Type B pancreatic cell (in vitro differentiated cells): ENCODE measurements at regions not wholly inside any gene's neighbourhood (a gene's known extent, or its start where the extent isn't known, plus 50 kb on each side); places are given as distances from the start of the nearest gene placed in this dataset.

Source experiments
- DNase-seq: peaks from one replicate; pipeline ENCODE4 v3.0.0; 2021; ENCODE audit warnings: mixed read lengths; ENCODE audit not compliant: unreplicated experiment; ENCODE audit errors: extremely low spot score
- H3K27ac Mint-ChIP-seq: 2 replicates; pipeline ENCODE4 v1.8.0; 2021; ENCODE audit warnings: mild to moderate bottlenecking, mixed read lengths
- H3K27me3 Mint-ChIP-seq: 2 replicates; pipeline ENCODE4 v1.8.0; 2021; ENCODE audit warnings: mixed read lengths
- H3K36me3 Mint-ChIP-seq: 2 replicates; pipeline ENCODE4 v1.8.0; 2021; ENCODE audit warnings: mixed read lengths
- H3K4me1 Mint-ChIP-seq: one replicate; pipeline ENCODE4 v1.8.0; 2021; ENCODE audit warnings: mixed read lengths; ENCODE audit not compliant: unreplicated experiment
- H3K4me3 Mint-ChIP-seq: 2 replicates; pipeline ENCODE4 v1.8.0; 2021; ENCODE audit warnings: mild to moderate bottlenecking, mixed read lengths
- H3K9me3 Mint-ChIP-seq: 2 replicates; pipeline ENCODE4 v1.8.0; 2021; ENCODE audit warnings: mixed read lengths
- CTCF ChIP-seq: fragments of 200-600 bp; sonication (generic); conservative IDR thresholded peaks from 2 replicates; pipeline ENCODE4 v1.5.0; 2021; ENCODE audit warnings: antibody characterized with exemption, mild to moderate bottlenecking

- no peak for TF ChIP-seq CTCF
- Mint-ChIP-seq H3K27ac (no peak overlapping the region), H3K27me3 (peaks cover 12% of the 10 kb centered on the region), H3K4me3 (no peak overlapping the region), H3K4me1 (no peaks in the 10 kb centered on the region), H3K9me3 (no peaks in the 10 kb centered on the region), H3K36me3 (no peaks in the 10 kb centered on the region)
- no peak for DNase-seq
These were observed 491.1 kb downstream of the KIF4B start for GRCh38 chr5:155504606-155505005.

GRCh38 chr5:155507363-155507762 is 493.8 kb downstream of the KIF4B start:
- no peak overlapping the region for H3K4me3 Mint-ChIP-seq
- H3K27me3 Mint-ChIP-seq = peaks cover 12% of the 10 kb centered on the region
- H3K27ac Mint-ChIP-seq = no peak overlapping the region
- H3K4me1 Mint-ChIP-seq = no peaks in the 10 kb centered on the region
- H3K36me3 Mint-ChIP-seq = no peaks in the 10 kb centered on the region
- no peak for DNase-seq
- H3K9me3 Mint-ChIP-seq = no peaks in the 10 kb centered on the region
- TF ChIP-seq CTCF = no peak

GRCh38 chr5:155508673-155509072 is 495.1 kb downstream of the KIF4B start:
- no peaks in the 10 kb centered on the region for H3K36me3 Mint-ChIP-seq
- DNase-seq = no peak
- no peak for TF ChIP-seq CTCF
- no peak overlapping the region for H3K4me3 Mint-ChIP-seq
- H3K27ac Mint-ChIP-seq = no peak overlapping the region
- peaks cover 12% of the 10 kb centered on the region for H3K27me3 Mint-ChIP-seq
- no peaks in the 10 kb centered on the region for H3K4me1 Mint-ChIP-seq
- no peaks in the 10 kb centered on the region for H3K9me3 Mint-ChIP-seq

GRCh38 chr5:155512329-155512728 is 498.8 kb downstream of the KIF4B start:
- Mint-ChIP-seq H3K4me3 (no peak overlapping the region), H3K4me1 (no peaks in the 10 kb centered on the region), H3K9me3 (no peaks in the 10 kb centered on the region), H3K36me3 (no peaks in the 10 kb centered on the region), H3K27me3 (peaks cover 3% of the 10 kb centered on the region), H3K27ac (no peak overlapping the region)
- TF ChIP-seq CTCF = no peak
- DNase-seq = no peak

GRCh38 chr5:155514105-155514563 is 500.6 kb downstream of the KIF4B start:
- no peak for TF ChIP-seq CTCF
- DNase-seq = no peak
- Mint-ChIP-seq H3K9me3 (no peaks in the 10 kb centered on the region), H3K36me3 (no peaks in the 10 kb centered on the region), H3K4me3 (no peak overlapping the region), H3K27me3 (peaks cover 5% of the 10 kb centered on the region), H3K27ac (no peak overlapping the region), H3K4me1 (no peaks in the 10 kb centered on the region)

- TF ChIP-seq CTCF = no peak
- H3K27me3 Mint-ChIP-seq = peaks cover 6% of the 10 kb centered on the region
- H3K9me3 Mint-ChIP-seq = no peaks in the 10 kb centered on the region
- no peak overlapping the region for H3K27ac Mint-ChIP-seq
- no peaks in the 10 kb centered on the region for H3K4me1 Mint-ChIP-seq
- no peak overlapping the region for H3K4me3 Mint-ChIP-seq
- no peak for DNase-seq
- H3K36me3 Mint-ChIP-seq = no peaks in the 10 kb centered on the region
These were observed 509.0 kb downstream of the KIF4B start for GRCh38 chr5:155522540-155522939.
